ENCODE measurements at regions not wholly inside any gene's neighbourhood (a gene's known extent, or its start where the extent isn't known, plus 50 kb on each side); places are given as distances from the start of the nearest gene placed in this dataset.

GRCh38 chr7:119919986-119920385 lies 353.0 kb upstream of the KCND2 start:
- no peak overlapping the region for H3K9ac ChIP-seq (ENCODE audit: low read length)
- H3K79me1 ChIP-seq (replicated peaks; ENCODE audit: low read length, poor library complexity, severe bottlenecking), result no peaks in the 10 kb centered on the region
- H3K27me3 ChIP-seq (ENCODE audit: control insufficient read depth in 1 of 2, insufficient read depth in 1 of 2, low read length in 2 of 2), result no peaks in the 10 kb centered on the region
- H3K4ac ChIP-seq (ENCODE audit: low read depth in 1 of 2, low read length in 2 of 2), result no peak overlapping the region
- no peak overlapping the region for H2BK15ac ChIP-seq (ENCODE audit: low read depth, poor library complexity, severe bottlenecking)
- H4K91ac ChIP-seq (ENCODE audit: low read length), result no peak overlapping the region
- no peaks in the 10 kb centered on the region for H3K36me3 ChIP-seq (ENCODE audit: control insufficient read depth in 1 of 2, insufficient read depth in 2 of 2, low read depth in 1 of 2, low read length in 2 of 2)
- H2AK5ac ChIP-seq (ENCODE audit: low read length, severe bottlenecking), result no peak overlapping the region
- no peak for DNase-seq
- H3K27ac ChIP-seq (ENCODE audit: low read length, poor library complexity, severe bottlenecking), result no peak overlapping the region
- H3K18ac ChIP-seq (ENCODE audit: low read depth in 1 of 2, low read length in 2 of 2), result no peak overlapping the region
- H2AFZ ChIP-seq (ENCODE audit: low read depth, low read length), result no peak overlapping the region
- H2BK12ac ChIP-seq (ENCODE audit: low read length in 2 of 2), result no peak overlapping the region
- H3K4me2 ChIP-seq (ENCODE audit: low read length, poor library complexity, severe bottlenecking), result no peak overlapping the region
- H3K23ac ChIP-seq (ENCODE audit: low read length in 2 of 2), result no peak overlapping the region
- no peaks in the 10 kb centered on the region for H3K9me3 ChIP-seq (ENCODE audit: control insufficient read depth, low read length)
- no peak overlapping the region for H2BK120ac ChIP-seq (ENCODE audit: low read depth, low read length)
- no peak overlapping the region for H2BK5ac ChIP-seq (ENCODE audit: low read depth, low read length, poor library complexity, severe bottlenecking)
- no peaks in the 10 kb centered on the region for H3K4me1 ChIP-seq (ENCODE audit: control insufficient read depth, insufficient read depth, low read depth, low read length)
- no peak overlapping the region for H3K4me3 ChIP-seq (ENCODE audit: insufficient read depth in 1 of 2, low read depth in 1 of 2, low read length in 2 of 2)
- H4K8ac ChIP-seq (ENCODE audit: low read length), result no peak overlapping the region
- H3K14ac ChIP-seq (ENCODE audit: low read length in 2 of 2), result no peak overlapping the region

GRCh38 chr7:119925581-119926289 lies 347.2 kb upstream of the KCND2 start:
- H3K4ac ChIP-seq (ENCODE audit: low read depth in 1 of 2, low read length in 2 of 2), result no peak overlapping the region
- no peak overlapping the region for H4K8ac ChIP-seq (ENCODE audit: low read length)
- no peak overlapping the region for H2BK15ac ChIP-seq (ENCODE audit: low read depth, poor library complexity, severe bottlenecking)
- H3K27me3 ChIP-seq (ENCODE audit: control insufficient read depth in 1 of 2, insufficient read depth in 1 of 2, low read length in 2 of 2), result no peaks in the 10 kb centered on the region
- H3K4me2 ChIP-seq (ENCODE audit: low read length, poor library complexity, severe bottlenecking), result no peak overlapping the region
- H2BK5ac ChIP-seq (ENCODE audit: low read depth, low read length, poor library complexity, severe bottlenecking), result no peak overlapping the region
- no peaks in the 10 kb centered on the region for H3K9me3 ChIP-seq (ENCODE audit: control insufficient read depth, low read length)
- H3K23ac ChIP-seq (ENCODE audit: low read length in 2 of 2), result no peak overlapping the region
- H3K4me1 ChIP-seq (ENCODE audit: control insufficient read depth, insufficient read depth, low read depth, low read length), result no peaks in the 10 kb centered on the region
- no peak overlapping the region for H2BK120ac ChIP-seq (ENCODE audit: low read depth, low read length)
- no peak overlapping the region for H2BK12ac ChIP-seq (ENCODE audit: low read length in 2 of 2)
- no peak for DNase-seq
- 98% methylated on average over 5 of the region's 5 CpGs for WGBS
- H3K14ac ChIP-seq (ENCODE audit: low read length in 2 of 2), result no peak overlapping the region
- no peak overlapping the region for H3K27ac ChIP-seq (ENCODE audit: low read length, poor library complexity, severe bottlenecking)
- H3K18ac ChIP-seq (ENCODE audit: low read depth in 1 of 2, low read length in 2 of 2), result no peak overlapping the region
- no peak overlapping the region for H4K91ac ChIP-seq (ENCODE audit: low read length)
- H2AK5ac ChIP-seq (ENCODE audit: low read length, severe bottlenecking), result no peak overlapping the region
- H3K79me1 ChIP-seq (replicated peaks; ENCODE audit: low read length, poor library complexity, severe bottlenecking), result no peaks in the 10 kb centered on the region
- H3K36me3 ChIP-seq (ENCODE audit: control insufficient read depth in 1 of 2, insufficient read depth in 2 of 2, low read depth in 1 of 2, low read length in 2 of 2), result no peaks in the 10 kb centered on the region
- no peak overlapping the region for H3K4me3 ChIP-seq (ENCODE audit: insufficient read depth in 1 of 2, low read depth in 1 of 2, low read length in 2 of 2)
- H3K9ac ChIP-seq (ENCODE audit: low read length), result no peak overlapping the region
- H2AFZ ChIP-seq (ENCODE audit: low read depth, low read length), result no peak overlapping the region

- Histone ChIP-seq H3K4me2 (ENCODE audit: low read length, poor library complexity, severe bottlenecking) (no peak overlapping the region), H3K27ac (ENCODE audit: low read length, poor library complexity, severe bottlenecking) (no peak overlapping the region), H3K4me1 (ENCODE audit: control insufficient read depth, insufficient read depth, low read depth, low read length) (no peaks in the 10 kb centered on the region), H2BK120ac (ENCODE audit: low read depth, low read length) (no peak overlapping the region), H2BK15ac (ENCODE audit: low read depth, poor library complexity, severe bottlenecking) (no peak overlapping the region), H3K18ac (ENCODE audit: low read depth in 1 of 2, low read length in 2 of 2) (no peak overlapping the region), H2AK5ac (ENCODE audit: low read length, severe bottlenecking) (no peak overlapping the region), H2BK5ac (ENCODE audit: low read depth, low read length, poor library complexity, severe bottlenecking) (no peak overlapping the region), H2AFZ (ENCODE audit: low read depth, low read length) (no peak overlapping the region), H3K9ac (ENCODE audit: low read length) (no peak overlapping the region), H4K8ac (ENCODE audit: low read length) (no peak overlapping the region), H4K91ac (ENCODE audit: low read length) (no peak overlapping the region), H3K4ac (ENCODE audit: low read depth in 1 of 2, low read length in 2 of 2) (no peak overlapping the region), H3K36me3 (ENCODE audit: control insufficient read depth in 1 of 2, insufficient read depth in 2 of 2, low read depth in 1 of 2, low read length in 2 of 2) (no peaks in the 10 kb centered on the region), H3K27me3 (ENCODE audit: control insufficient read depth in 1 of 2, insufficient read depth in 1 of 2, low read length in 2 of 2) (no peaks in the 10 kb centered on the region), H3K9me3 (ENCODE audit: control insufficient read depth, low read length) (no peaks in the 10 kb centered on the region), H2BK12ac (ENCODE audit: low read length in 2 of 2) (no peak overlapping the region), H3K23ac (ENCODE audit: low read length in 2 of 2) (no peak overlapping the region), H3K79me1 (replicated peaks; ENCODE audit: low read length, poor library complexity, severe bottlenecking) (no peaks in the 10 kb centered on the region), H3K14ac (ENCODE audit: low read length in 2 of 2) (no peak overlapping the region), H3K4me3 (ENCODE audit: insufficient read depth in 1 of 2, low read depth in 1 of 2, low read length in 2 of 2) (no peak overlapping the region)
- no peak for DNase-seq
- 84% methylated on average over 2 of the region's 3 CpGs for WGBS
These were observed 343.1 kb upstream of the KCND2 start for GRCh38 chr7:119929891-119930290.

GRCh38 chr7:119931230-119931824 lies 341.6 kb upstream of the KCND2 start:
- Histone ChIP-seq H3K27ac (ENCODE audit: low read length, poor library complexity, severe bottlenecking) (no peak overlapping the region), H3K79me1 (replicated peaks; ENCODE audit: low read length, poor library complexity, severe bottlenecking) (no peaks in the 10 kb centered on the region), H2BK5ac (ENCODE audit: low read depth, low read length, poor library complexity, severe bottlenecking) (no peak overlapping the region), H2AK5ac (ENCODE audit: low read length, severe bottlenecking) (no peak overlapping the region), H3K4me1 (ENCODE audit: control insufficient read depth, insufficient read depth, low read depth, low read length) (no peaks in the 10 kb centered on the region), H3K9ac (ENCODE audit: low read length) (no peak overlapping the region), H2BK12ac (ENCODE audit: low read length in 2 of 2) (no peak overlapping the region), H3K4me2 (ENCODE audit: low read length, poor library complexity, severe bottlenecking) (no peak overlapping the region), H3K4me3 (ENCODE audit: insufficient read depth in 1 of 2, low read depth in 1 of 2, low read length in 2 of 2) (no peak overlapping the region), H2BK120ac (ENCODE audit: low read depth, low read length) (no peak overlapping the region), H4K91ac (ENCODE audit: low read length) (no peak overlapping the region), H2AFZ (ENCODE audit: low read depth, low read length) (no peak overlapping the region), H3K27me3 (ENCODE audit: control insufficient read depth in 1 of 2, insufficient read depth in 1 of 2, low read length in 2 of 2) (no peaks in the 10 kb centered on the region), H3K23ac (ENCODE audit: low read length in 2 of 2) (no peak overlapping the region), H3K18ac (ENCODE audit: low read depth in 1 of 2, low read length in 2 of 2) (no peak overlapping the region), H3K4ac (ENCODE audit: low read depth in 1 of 2, low read length in 2 of 2) (no peak overlapping the region), H3K36me3 (ENCODE audit: control insufficient read depth in 1 of 2, insufficient read depth in 2 of 2, low read depth in 1 of 2, low read length in 2 of 2) (no peaks in the 10 kb centered on the region), H2BK15ac (ENCODE audit: low read depth, poor library complexity, severe bottlenecking) (no peak overlapping the region), H4K8ac (ENCODE audit: low read length) (no peak overlapping the region), H3K9me3 (ENCODE audit: control insufficient read depth, low read length) (no peaks in the 10 kb centered on the region), H3K14ac (ENCODE audit: low read length in 2 of 2) (no peak overlapping the region)
- no peak for DNase-seq
- WGBS, result 100% methylated on average over 1 of the region's 1 CpG

Measured in mesenchymal stem cell (in vitro differentiated cells and primary cell).